H1 (cell line): ENCODE measurements at regions not wholly inside any gene's neighbourhood (a gene's known extent, or its start where the extent isn't known, plus 50 kb on each side); places are given as distances from the start of the nearest gene placed in this dataset.
"Not testable (repeated sequence)": the region's sequence is repeated elsewhere in the genome, so short reads cannot be mapped to it uniquely, and the experiment has no call there.

ENCODE experiments used
- CTCF ChIP-seq, 3 experiments: IDR thresholded peaks; 1 replicate in 2 of 3; 2 replicates in 1 of 3; pipeline versions ENCODE4 v1.5.1 to v1.6.1; 2011; ENCODE audit warnings: low read length in 3 of 3, mild to moderate bottlenecking in 3 of 3, inconsistent platforms in 2 of 3, low read depth in 1 of 3, moderate library complexity in 1 of 3; ENCODE audit not compliant: insufficient read depth in 1 of 3; ENCODE audit errors: control extremely low read depth in 1 of 3
- EP300 ChIP-seq, 2 experiments: IDR thresholded peaks; 1 replicate in 1 of 2; 2 replicates in 1 of 2; pipeline ENCODE4 v1.6.1; 2011 to 2012; ENCODE audit warnings: low read depth in 2 of 2, low read length in 2 of 2, mild to moderate bottlenecking in 2 of 2, borderline replicate concordance in 1 of 2, inconsistent platforms in 1 of 2, moderate library complexity in 1 of 2
- RAD21 ChIP-seq, 2 experiments: IDR thresholded peaks in 1 of 2; conservative IDR thresholded peaks in 1 of 2; 2 replicates each; pipeline ENCODE4 v1.6.1; 2011; ENCODE audit warnings: low read depth in 2 of 2, low read length in 2 of 2, improper control_type of control experiment in 1 of 2, inconsistent platforms in 1 of 2, mild to moderate bottlenecking in 1 of 2, moderate library complexity in 1 of 2
- SP4 ChIP-seq: IDR thresholded peaks from 2 replicates; pipeline ENCODE4 v1.6.1; 2012; ENCODE audit warnings: low read length, inconsistent platforms

- not testable (repeated sequence) for TF ChIP-seq SP4; CTCF (IDR thresholded peaks at IDR 0.05; ENCODE audit: control extremely low read depth in 1 of 3, insufficient read depth in 1 of 3, low read depth in 1 of 3, low read length in 3 of 3); RAD21 (IDR thresholded peaks at IDR 0.05 in 1 of 2, conservative IDR thresholded peaks at IDR 0.05 in 1 of 2; ENCODE audit: low read depth in 2 of 2, low read length in 2 of 2); EP300 (IDR thresholded peaks at IDR 0.05; ENCODE audit: borderline replicate concordance in 1 of 2, low read depth in 2 of 2, low read length in 2 of 2)
Measured at GRCh38 chr13:39837866-39838265, 182.4 kb downstream of the COG6 start.
